GM18505 (cell line): ENCODE measurements at regions not wholly inside any gene's neighbourhood (a gene's known extent, or its start where the extent isn't known, plus 50 kb on each side); places are given as distances from the start of the nearest gene placed in this dataset.
A peak's percentile ranks its signal among the peaks of the same experiment; 100 is the strongest.

Experiments
- ATAC-seq: cut with Tn5 transposase; IDR thresholded peaks from one replicate; pipeline ENCODE4 v1.9.1; 2021; ENCODE audit not compliant: unreplicated experiment
- POLR2A ChIP-seq: IDR thresholded peaks from 4 replicates; pipeline ENCODE4 v1.6.1; 2011; ENCODE audit warnings: borderline replicate concordance; ENCODE audit not compliant: insufficient read depth, insufficient read length; ENCODE audit errors: extremely low read depth

GRCh38 chr12:75936515-75937440, 94.8 kb downstream of the PHLDA1 start:
- no peak for ATAC-seq
- no peak for TF ChIP-seq POLR2A

- TF ChIP-seq POLR2A, result no peak
- no peak for ATAC-seq
These were observed 95.9 kb downstream of the PHLDA1 start for GRCh38 chr12:75935539-75936242.

GRCh38 chr12:75933101-75933500, 98.5 kb downstream of the PHLDA1 start:
- no peak for ATAC-seq
- no peak for TF ChIP-seq POLR2A

- no peak for TF ChIP-seq POLR2A
- no peak for ATAC-seq
These were observed 99.3 kb downstream of the PHLDA1 start for GRCh38 chr12:75932241-75932640.

GRCh38 chr12:75923964-75924666, 107.5 kb downstream of the PHLDA1 start:
- no peak for ATAC-seq
- no peak for TF ChIP-seq POLR2A

GRCh38 chr12:75922944-75923642, 108.5 kb downstream of the PHLDA1 start:
- ATAC-seq, result no peak
- TF ChIP-seq POLR2A, result no peak

GRCh38 chr12:75921622-75922289, 109.8 kb downstream of the PHLDA1 start:
- no peak for ATAC-seq
- no peak for TF ChIP-seq POLR2A

GRCh38 chr12:75917715-75918114, 113.9 kb downstream of the PHLDA1 start:
- no peak for ATAC-seq
- TF ChIP-seq POLR2A, result no peak

- no peak for TF ChIP-seq POLR2A
- peak; percentile 85 for ATAC-seq
These were observed 114.5 kb downstream of the PHLDA1 start for GRCh38 chr12:75917083-75917482.

GRCh38 chr12:75913502-75914351, 117.8 kb downstream of the PHLDA1 start:
- ATAC-seq, result no peak
- no peak for TF ChIP-seq POLR2A

- no peak for ATAC-seq
- no peak for TF ChIP-seq POLR2A
These were observed 121.6 kb downstream of the PHLDA1 start for GRCh38 chr12:75909714-75910656.

- TF ChIP-seq POLR2A, result no peak
- no peak for ATAC-seq
These were observed 122.5 kb downstream of the PHLDA1 start for GRCh38 chr12:75908961-75909605.
